ENCODE measurements at regions not wholly inside any gene's neighbourhood (a gene's known extent, or its start where the extent isn't known, plus 50 kb on each side); places are given as distances from the start of the nearest gene placed in this dataset.
"Not testable (repeated sequence)": the region's sequence is repeated elsewhere in the genome, so short reads cannot be mapped to it uniquely, and the experiment has no call there.

DNA sequence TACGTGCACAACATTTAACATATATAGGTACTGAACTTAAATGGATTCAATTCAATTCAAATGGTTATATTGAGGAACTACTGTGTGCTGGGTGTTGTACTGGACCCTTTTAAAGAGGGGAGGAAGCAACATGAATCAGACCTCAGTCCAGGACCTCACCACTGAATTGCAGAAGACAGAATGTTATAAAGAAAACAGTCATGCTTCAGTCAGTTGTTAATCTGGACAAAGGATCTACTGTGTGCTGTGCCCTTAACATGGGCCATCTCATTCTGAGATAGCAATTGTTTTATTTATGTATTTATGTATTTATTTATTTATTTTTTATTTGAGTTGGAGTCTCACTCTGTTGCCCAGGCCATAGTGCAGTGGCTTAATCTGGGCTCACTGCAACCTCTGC is 240.1 kb downstream of the HAPSTR1 start:
- FAIRE-seq (no peak), DNase-seq (ENCODE audit: extremely low spot score, insufficient read length, low read depth) (no peak)

DNA sequence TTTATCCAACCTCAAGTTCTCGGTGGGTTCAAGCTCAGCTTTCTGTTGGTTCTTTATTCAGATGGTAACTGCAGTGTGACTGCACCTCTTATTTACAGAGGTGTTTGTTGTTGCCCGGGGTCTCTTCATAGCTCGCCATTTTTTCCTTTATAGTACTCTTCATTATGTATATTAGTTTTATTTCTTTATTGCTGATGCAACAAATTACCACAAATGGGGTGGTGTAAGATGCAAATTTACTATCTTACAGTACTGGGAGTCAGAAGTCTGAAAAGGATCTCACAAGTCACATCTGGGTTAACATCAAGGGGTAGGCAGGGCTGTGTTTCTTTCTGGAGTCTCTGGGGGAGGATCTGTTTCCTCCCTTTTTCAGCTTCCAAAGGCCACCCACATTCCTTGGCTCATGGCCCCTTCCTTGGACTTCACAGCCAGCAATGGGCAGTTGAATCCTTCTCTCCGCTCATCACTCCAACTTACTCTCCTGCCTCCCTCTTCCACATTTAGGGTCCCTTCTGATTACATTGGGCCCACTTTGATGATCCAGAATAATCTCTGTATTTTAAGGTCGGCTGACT is 241.2 kb downstream of the HAPSTR1 start:
- no peak for FAIRE-seq
- no peak for DNase-seq (ENCODE audit: extremely low spot score, insufficient read length, low read depth)

DNA sequence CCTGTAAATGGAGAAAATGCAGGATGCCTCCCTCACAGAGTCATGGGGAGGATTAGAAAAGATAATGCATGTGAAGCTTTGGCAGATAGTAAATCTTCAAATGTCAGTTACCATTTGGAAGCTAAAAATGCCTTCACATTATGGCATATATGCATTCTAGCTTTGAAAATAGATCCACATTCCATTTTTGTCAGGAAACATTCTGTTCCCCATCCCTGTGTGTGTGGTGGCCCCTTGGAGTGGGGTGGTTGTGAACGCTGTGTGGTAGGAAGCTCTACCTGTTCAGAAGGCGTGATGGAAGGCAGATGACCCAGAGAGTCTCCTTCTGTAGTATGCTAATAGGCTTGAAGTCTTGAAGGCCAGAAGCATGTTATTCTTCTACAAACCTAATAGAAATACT is 242.0 kb downstream of the HAPSTR1 start:
- no peak for FAIRE-seq
- no peak for DNase-seq (ENCODE audit: extremely low spot score, insufficient read length, low read depth)

DNA sequence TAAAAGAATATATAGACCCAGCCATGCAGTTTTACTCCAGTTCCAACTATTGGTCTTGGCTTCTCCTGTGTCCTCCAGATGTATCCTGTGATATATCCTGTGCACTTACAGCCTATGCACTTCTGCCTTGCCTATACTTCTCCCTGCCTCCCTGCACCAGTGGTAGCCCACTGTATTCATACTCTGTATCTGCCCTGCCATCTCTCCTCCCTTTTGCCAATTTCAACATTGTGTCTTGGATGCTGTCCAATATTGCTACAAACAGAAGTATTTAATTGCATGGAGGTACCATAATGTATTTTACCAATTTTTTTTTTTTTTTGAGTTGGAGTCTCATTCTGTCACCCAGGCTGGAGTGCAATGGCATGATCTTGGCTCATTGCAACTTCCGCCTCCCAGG is 242.7 kb downstream of the HAPSTR1 start:
- DNase-seq (ENCODE audit: extremely low spot score, insufficient read length, low read depth), result no peak
- FAIRE-seq, result no peak

DNA sequence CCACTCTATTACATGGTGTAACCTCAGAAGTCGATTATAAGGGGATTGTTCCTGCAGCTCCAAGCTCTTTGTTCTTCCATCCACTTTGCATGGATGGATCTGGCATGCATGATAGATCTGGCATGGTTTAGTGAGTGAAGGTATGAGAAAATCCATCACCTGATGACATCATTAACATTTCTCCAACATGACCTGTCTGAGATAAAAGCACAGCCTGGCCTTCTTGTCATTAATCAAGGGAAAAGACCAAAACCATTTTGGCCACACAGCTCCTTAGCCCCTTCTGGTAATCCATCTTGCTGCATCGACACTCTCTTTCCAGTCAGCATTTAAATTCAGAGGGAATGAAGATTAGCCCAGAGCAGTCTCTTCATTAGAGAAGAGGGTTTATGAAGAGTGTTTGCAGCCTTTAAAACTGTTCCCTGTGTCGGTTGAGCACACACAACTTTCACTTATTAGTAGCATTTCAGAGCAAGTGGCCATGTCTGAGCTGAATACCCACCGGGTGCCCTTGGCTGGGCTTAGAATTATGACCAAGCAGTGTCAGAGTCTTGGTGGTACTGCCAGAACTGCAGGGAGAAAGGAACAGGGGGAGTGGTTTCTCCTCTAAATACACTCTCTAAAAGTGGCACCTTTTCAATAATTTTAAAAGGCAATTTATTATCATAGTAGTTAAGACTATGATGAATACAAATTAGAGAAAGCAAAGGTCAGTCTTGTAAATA is 246.0 kb downstream of the HAPSTR1 start:
- DNase-seq (ENCODE audit: extremely low spot score, insufficient read length, low read depth), result no peak
- FAIRE-seq, result no peak

DNA sequence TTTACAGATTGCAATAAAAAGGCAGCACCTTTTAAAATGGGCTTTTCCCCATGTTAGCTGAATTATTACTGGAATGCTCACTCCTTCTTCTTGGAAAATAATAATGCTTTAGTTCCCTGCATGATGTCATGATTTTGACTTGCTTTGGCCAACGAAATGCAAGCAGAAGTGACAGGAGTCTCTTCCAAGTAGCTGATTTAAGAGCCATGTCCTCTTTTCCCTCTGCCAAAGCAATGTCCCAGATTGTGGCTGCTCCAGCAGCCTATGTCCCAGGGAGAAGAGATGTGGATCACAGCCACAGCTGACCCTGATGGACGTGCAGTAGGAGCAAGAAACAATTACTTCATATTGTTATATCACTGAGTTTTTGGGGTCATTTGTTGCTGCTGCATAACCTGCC is 246.6 kb downstream of the HAPSTR1 start:
- FAIRE-seq (no peak), DNase-seq (ENCODE audit: extremely low spot score, insufficient read length, low read depth) (no peak)

DNA sequence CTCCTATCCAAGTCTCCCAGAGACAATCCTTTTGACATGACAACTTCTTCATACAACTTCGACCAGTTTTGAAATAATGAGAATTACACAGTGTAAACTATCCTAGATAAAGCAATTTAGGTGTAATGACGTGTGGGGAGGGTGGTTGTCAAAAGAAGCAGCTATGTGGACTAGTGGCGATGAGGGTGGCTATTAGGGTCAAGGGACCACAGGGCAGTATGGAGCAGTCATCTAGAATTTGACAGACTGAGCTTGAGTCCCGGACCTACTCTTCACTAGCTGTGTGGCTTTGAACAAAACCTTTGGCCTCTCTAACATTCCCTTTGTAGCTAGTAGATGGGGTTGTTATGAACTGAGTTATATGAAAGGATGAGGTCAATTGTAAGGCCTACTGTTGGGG is 247.1 kb downstream of the HAPSTR1 start:
- FAIRE-seq (no peak), DNase-seq (ENCODE audit: extremely low spot score, insufficient read length, low read depth) (no peak)

DNA sequence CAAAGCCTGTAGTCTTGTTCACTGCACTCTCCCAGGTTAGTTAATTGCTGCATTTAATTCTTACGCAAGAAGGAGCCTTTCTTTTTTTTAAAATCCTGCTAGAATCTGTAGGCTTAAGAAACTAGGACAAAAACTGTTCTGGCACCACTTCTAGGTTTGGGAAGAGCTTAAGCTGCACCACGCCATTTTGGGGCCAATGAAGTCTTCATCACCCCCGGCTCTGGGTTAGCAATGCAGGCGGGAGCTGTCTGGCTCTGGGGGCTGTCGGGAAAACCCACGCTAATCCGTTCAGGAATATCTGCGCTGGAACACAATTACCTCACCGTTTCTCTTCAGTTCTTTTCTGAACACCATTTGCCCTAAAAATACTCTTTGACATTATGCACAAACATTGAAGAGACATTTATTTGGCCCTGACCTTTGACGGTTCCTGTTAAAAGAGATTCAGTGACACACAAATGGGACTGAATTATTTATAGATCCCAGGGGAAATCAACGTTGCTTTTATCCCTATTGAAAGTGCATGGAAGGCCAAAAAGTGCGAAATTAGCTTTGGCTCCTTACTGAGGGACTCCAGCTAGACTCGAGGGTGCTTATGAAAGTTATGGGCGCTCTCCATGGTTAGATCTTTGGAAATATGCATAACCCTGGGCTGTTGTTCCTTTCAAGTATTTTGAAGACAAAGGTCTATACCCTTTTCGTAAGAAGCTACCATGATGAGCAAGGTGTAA is 249.2 kb downstream of the HAPSTR1 start:
- FAIRE-seq, result no peak
- no peak for DNase-seq (ENCODE audit: extremely low spot score, insufficient read length, low read depth)

DNA sequence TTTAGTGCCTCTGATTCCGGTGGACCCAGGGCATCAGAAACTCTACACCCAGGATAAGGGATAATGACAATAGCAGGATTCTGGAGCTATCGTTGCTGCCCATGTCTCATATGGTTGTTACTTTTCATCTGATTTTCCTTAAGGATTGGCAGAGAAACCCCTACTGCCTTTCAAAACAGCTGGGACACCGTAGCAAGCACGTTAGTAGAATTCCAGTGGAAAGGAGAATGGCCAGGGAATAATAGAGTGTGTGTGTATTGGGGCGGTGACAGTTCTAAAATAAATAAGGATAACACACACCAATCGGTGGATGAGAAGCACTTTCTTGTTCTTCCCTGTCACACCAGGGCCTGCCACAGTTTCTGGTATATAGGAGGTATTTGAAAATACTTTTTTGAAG is 251.8 kb downstream of the HAPSTR1 start:
- no peak for DNase-seq (ENCODE audit: extremely low spot score, insufficient read length, low read depth)
- FAIRE-seq, result no peak

DNA sequence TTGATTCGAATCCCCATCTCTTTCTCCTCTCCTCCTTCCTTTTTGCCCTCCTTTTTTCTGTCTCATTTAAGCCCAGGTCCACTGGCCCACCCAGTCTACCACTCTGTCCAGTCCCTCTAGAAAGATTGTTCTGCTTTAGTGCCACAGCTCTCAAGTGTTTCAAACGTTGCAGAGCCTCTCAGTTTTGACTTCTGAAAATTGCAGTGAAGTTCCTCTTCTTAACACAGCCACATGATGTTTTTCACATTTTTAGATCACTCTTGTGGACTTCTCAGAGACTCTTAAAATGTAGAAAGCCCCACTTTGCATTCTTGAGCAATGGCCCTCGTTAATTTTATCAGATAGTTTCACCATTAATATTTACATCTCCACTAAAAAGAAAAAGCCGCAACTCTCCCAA is 253.1 kb downstream of the HAPSTR1 start:
- FAIRE-seq, result no peak

DNA sequence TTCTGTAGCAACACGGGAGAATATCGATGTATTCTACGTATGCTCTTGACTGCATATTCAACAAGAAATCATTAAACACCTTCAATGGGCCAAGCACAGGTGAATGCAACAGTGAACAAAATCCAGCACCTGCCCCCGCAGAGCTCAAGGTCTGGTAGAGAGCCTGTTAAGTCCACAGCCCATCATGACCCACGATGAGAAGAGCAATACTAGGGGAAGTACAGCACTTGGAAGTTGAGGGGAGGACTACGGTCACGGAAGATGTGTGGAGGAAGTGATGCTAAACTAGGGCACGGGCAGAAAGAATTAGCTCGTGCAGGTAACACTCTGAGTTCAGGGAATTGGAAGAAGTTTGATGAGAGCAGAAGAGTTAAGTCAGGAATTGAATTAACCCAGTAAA is 253.6 kb downstream of the HAPSTR1 start:
- no peak for DNase-seq (ENCODE audit: extremely low spot score, insufficient read length, low read depth)
- FAIRE-seq, result no peak

More for the DNA sequence above, 253.1 kb downstream of the HAPSTR1 start:
- DNase-seq (ENCODE audit: extremely low spot score, insufficient read length, low read depth), result no peak

DNA sequence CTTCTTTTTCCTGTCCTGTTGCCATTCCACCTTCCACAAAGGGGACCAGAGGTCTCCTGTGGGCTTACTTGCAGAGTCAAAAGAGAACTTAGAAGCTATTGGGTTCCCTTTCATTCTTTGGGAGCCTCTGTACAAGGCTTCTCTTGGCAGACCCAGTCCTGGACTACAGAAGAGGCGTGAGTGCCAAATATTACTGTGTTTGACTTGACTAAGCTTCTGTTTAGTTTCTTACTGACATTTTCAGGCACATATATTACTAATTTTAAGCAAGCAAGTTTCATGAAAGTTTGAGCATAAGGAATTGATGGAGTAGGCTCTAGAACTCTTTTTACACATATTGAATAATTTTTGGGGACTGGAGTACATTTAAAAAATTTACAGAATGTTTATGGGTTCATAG is 254.4 kb downstream of the HAPSTR1 start:
- DNase-seq (ENCODE audit: extremely low spot score, insufficient read length, low read depth) (no peak), FAIRE-seq (no peak)

DNA sequence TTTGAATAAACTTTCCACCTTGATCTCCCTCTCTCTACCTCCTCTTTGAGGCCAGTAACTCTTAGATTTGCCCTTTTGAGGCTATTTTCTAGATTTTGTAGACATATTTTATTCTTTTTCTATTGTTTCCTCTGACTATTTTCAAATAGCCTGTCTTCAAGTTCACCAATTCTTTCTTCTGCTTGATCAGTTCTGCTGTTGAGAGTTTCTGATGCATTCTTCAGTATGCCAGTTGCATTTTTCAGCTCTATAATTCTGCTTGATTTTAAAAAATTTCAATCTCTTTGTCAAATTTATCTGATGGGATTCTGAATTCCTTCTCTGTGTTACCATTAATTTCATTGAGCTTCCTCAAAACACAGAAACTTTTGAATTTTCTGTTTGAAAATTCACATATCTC is 257.5 kb downstream of the HAPSTR1 start:
- no peak for FAIRE-seq
- no peak for DNase-seq (ENCODE audit: extremely low spot score, insufficient read length, low read depth)

DNA sequence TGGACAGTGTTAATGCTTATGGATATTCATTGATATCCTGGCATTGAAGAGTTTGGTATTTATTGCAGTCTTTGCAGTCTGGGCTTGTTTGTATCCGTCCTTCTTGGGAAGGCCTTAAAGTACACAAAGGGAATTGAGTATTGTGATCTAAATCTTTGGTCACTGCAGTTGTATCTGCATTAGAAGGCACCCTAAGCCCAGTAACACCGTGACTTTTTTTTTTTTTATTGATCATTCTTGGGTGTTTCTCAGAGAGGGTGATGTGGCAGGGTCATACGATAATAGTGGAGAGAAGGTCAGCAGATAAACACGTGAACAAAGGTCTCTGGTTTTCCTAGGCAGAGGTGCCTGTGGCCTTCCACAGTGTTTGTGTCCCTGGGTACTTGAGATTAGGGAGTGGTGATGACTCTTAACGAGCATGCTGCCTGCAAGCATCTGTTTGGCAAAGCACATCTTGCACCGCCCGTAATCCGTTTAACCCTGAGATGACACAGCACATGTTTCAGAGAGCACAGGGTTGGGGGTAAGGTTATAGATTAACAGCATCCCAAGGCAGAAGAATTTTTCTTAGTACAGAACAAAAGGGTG is 258.0 kb downstream of the HAPSTR1 start:
- not testable (repeated sequence) for FAIRE-seq; DNase-seq (ENCODE audit: extremely low spot score, insufficient read length, low read depth)

DNA sequence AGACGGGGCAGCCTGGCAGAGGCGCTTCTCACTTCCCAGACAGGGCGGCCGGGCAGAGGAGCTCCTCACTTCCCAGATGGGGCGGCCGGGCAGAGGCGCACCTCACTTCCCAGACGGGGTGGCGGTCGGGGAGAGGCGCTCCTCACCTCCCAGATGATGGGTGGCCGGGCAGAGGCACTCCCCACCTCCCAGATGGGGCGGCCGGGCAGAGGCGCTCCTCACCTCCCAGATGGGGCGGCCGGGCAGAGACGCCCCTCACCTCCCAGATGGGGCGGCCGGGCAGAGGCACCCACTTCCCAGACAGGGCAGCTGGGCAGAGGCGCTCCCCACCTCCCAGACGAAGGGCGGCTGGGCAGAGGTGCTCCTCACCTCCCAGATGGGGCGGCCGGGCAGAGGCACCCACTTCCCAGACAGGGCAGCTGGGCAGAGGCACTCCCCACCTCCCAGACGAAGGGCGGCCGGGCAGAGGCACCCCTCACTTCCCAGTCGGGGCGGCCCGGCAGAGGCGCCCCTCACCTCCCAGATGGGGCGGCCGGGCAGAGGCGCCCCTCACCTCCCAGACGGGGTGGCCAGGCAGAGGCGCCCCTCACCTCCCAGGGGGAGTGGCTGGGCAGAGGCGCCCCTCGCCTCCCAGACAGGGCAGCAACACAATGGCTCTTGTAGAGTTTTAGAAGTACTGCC is 258.8 kb downstream of the HAPSTR1 start:
- FAIRE-seq; DNase-seq (ENCODE audit: extremely low spot score, insufficient read length, low read depth): not testable (repeated sequence)

DNA sequence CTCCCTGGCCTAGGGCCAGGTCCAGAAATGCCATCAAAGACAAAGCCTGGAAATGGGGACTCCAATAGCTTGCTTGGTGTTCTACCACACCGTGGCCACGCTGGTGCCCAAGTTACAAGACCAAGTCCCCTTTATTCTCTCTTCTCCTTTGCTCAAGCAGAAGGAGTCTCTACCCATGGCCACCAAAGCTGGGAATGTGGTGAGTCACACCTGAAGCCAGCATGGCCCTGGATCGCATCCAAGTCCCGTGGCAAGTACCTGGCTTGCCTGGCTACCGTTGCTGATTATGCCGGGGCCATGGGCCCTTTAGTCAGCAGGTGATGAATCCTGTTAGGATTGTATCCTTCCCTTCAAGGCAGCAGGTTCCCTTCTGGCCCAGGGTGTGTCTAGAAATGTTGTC is 260.0 kb downstream of the HAPSTR1 start:
- DNase-seq (ENCODE audit: extremely low spot score, insufficient read length, low read depth) (no peak), FAIRE-seq (no peak)

DNA sequence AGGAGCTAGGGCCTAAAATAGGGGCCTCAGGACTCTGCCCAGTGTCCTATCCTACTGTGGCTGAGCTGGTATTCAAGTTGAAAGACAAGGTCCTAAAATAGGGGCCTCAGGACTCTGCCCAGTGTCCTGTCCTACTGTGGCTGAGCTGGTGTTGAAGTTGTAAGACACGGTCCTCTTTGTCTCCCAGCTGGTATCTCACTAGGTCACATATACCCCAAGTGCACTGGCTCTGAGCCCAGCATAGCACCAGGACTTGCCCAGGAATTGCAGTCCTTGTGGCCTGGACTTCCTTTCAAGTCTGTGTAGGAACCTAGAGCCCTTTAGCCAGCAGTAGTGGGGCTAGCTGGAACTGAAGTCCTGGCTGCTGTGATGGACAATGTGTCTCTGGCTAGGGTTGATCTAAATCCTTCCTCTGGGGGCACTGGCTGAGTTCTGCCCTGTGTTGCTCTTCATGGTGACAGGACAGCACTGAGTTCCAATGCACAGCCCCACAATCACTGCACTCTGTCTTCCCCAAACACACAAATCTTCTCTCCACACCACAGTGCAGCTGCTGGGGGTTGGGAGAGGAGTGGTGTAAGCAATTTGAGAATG is 260.5 kb downstream of the HAPSTR1 start:
- no peak for DNase-seq (ENCODE audit: extremely low spot score, insufficient read length, low read depth)
- FAIRE-seq, result no peak

DNA sequence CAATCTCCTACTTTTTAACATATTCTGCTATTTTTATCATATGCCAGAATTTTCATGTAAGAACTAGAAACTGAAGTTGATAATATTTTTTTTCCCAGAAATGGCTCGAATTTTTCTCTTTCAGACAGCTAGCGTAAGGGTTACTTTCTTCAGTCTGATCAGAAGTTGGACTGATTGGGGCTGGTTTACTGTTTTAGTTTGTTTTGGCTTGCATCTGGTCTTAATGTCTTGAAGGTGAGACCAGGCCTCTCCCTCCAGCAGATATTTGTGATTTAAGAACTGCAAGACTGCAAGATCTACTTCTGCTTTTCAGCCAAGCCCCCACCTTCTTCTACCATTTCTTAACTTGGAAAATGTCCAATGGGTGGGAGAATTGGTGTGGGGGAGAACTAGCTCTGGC is 266.4 kb downstream of the HAPSTR1 start:
- no peak for DNase-seq (ENCODE audit: extremely low spot score, insufficient read length, low read depth)

DNA sequence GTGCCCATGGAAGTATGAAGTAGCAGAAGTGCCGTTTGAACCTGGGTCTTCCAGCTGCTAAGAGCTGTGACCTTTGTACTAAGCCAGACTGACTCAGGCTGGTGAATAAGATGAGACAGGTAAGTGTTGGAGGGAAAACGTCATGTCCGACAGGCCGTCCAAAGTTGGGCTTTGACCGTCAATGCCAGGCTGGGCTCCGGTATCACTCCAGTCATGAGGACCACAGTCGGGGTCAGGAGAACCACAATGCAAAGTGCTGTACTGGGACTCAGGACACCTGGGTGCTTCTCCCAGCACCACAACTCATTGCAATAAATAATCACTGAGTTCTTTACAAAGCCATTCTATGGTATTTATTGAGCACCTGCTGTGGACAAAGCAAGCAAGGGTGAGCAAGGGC is 268.6 kb downstream of the HAPSTR1 start:
- no peak for FAIRE-seq
- DNase-seq (ENCODE audit: extremely low spot score, insufficient read length, low read depth), result no peak

More for the DNA sequence above, 266.4 kb downstream of the HAPSTR1 start:
- no peak for FAIRE-seq

DNA sequence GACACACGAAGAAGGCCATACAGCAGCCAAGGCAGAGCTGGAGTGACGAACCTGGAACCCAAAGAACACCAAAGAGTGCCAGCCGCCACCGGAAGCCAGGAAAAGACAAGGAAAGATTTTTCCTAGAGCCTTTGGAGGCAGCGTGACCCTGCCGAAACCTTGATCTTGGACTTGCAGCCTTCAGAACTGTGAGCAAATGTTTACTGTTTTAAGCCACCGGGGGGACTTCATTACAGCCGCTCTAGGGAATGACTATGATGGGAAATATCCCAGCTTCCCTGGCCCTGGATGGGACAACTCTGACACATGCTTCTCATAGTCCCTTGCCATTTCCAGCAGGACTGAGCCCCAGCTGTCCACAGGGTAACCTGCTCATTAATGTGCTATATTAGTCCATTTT is 270.6 kb downstream of the HAPSTR1 start:
- FAIRE-seq (no peak), DNase-seq (ENCODE audit: extremely low spot score, insufficient read length, low read depth) (no peak)

All from GM18507 (cell line).